ENCODE measurements at regions not wholly inside any gene's neighbourhood (a gene's known extent, or its start where the extent isn't known, plus 50 kb on each side); places are given as distances from the start of the nearest gene placed in this dataset.

GRCh38 chrX:134738986-134739740, 57.8 kb downstream of the PABIR2 start:
- intact Hi-C loops (cut with micrococcal nuclease; ENCODE audit: unreplicated experiment) (no loop called here), in situ Hi-C loops (cut with HindIII; ENCODE audit: low pct_unique_long_range_greater_than_20kb, low sequenced_read_pairs) (no loop called here)
- Histone ChIP-seq H3K36me3 (ENCODE audit: control insufficient read depth, insufficient read depth, low read length) (no peaks in the 10 kb centered on the region), H3K4me1 (ENCODE audit: control insufficient read depth, insufficient read depth, low read length) (no peaks in the 10 kb centered on the region), H3K27ac (ENCODE audit: low read length) (no peak overlapping the region), H3K9me3 (ENCODE audit: control insufficient read depth, insufficient read depth, low read depth, low read length) (no peaks in the 10 kb centered on the region), H3K4me3 (ENCODE audit: low read depth in 2 of 2, low read length in 2 of 2) (no peak overlapping the region), H3K27me3 (ENCODE audit: control insufficient read depth, insufficient read depth, low read length) (no peaks in the 10 kb centered on the region)
- POLR2A ChIA-PET: interaction anchor here (0.7 kb wide), 1 partner anchor 207 kb away, joined by 8 read pairs; no protein-coding TSS in a partner anchor
- DNase-seq (ENCODE audit: low read depth, low spot score): no peak
- BruUV-seq (replicated peaks): no TSS peak
- CTCF ChIA-PET: no interaction called here
- ATAC-seq: no peak
- TF ChIP-seq SIN3A (IDR thresholded peaks at IDR 0.05; ENCODE audit: borderline replicate concordance, insufficient read depth, low read depth, low read length): no peak
- no peak for TF ChIP-seq REST (IDR thresholded peaks at IDR 0.05; ENCODE audit: insufficient read depth in 1 of 2, low read depth in 2 of 2, low read length in 1 of 2)
- TF ChIP-seq TCF7L2 (IDR thresholded peaks at IDR 0.05; ENCODE audit: low read depth, low read length): no peak
- TF ChIP-seq, protein P1, sequence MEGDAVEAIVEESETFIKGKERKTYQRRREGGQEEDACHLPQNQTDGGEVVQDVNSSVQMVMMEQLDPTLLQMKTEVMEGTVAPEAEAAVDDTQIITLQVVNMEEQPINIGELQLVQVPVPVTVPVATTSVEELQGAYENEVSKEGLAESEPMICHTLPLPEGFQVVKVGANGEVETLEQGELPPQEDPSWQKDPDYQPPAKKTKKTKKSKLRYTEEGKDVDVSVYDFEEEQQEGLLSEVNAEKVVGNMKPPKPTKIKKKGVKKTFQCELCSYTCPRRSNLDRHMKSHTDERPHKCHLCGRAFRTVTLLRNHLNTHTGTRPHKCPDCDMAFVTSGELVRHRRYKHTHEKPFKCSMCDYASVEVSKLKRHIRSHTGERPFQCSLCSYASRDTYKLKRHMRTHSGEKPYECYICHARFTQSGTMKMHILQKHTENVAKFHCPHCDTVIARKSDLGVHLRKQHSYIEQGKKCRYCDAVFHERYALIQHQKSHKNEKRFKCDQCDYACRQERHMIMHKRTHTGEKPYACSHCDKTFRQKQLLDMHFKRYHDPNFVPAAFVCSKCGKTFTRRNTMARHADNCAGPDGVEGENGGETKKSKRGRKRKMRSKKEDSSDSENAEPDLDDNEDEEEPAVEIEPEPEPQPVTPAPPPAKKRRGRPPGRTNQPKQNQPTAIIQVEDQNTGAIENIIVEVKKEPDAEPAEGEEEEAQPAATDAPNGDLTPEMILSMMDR (IDR thresholded peaks at IDR 0.05): no peak
- no peak for TF ChIP-seq POLR2AphosphoS5 (IDR thresholded peaks at IDR 0.05; ENCODE audit: low read depth, low read length)

- POLR2A ChIA-PET: no interaction called here
- no peak for DNase-seq (ENCODE audit: low read depth, low spot score)
- in situ Hi-C loops (cut with HindIII; ENCODE audit: low pct_unique_long_range_greater_than_20kb, low sequenced_read_pairs) (no loop called here), intact Hi-C loops (cut with micrococcal nuclease; ENCODE audit: unreplicated experiment) (no loop called here)
- TF ChIP-seq REST (IDR thresholded peaks at IDR 0.05; ENCODE audit: insufficient read depth in 1 of 2, low read depth in 2 of 2, low read length in 1 of 2) (no peak), POLR2AphosphoS5 (IDR thresholded peaks at IDR 0.05; ENCODE audit: low read depth, low read length) (no peak), TCF7L2 (IDR thresholded peaks at IDR 0.05; ENCODE audit: low read depth, low read length) (no peak), SIN3A (IDR thresholded peaks at IDR 0.05; ENCODE audit: borderline replicate concordance, insufficient read depth, low read depth, low read length) (no peak)
- TF ChIP-seq, protein P1 (IDR thresholded peaks at IDR 0.05): no peak
- H3K27ac ChIP-seq (ENCODE audit: low read length): no peak overlapping the region
- no peaks in the 10 kb centered on the region for H3K4me1 ChIP-seq (ENCODE audit: control insufficient read depth, insufficient read depth, low read length)
- H3K4me3 ChIP-seq (ENCODE audit: low read depth in 2 of 2, low read length in 2 of 2): no peak overlapping the region
- H3K9me3 ChIP-seq (ENCODE audit: control insufficient read depth, insufficient read depth, low read depth, low read length): no peaks in the 10 kb centered on the region
- H3K36me3 ChIP-seq (ENCODE audit: control insufficient read depth, insufficient read depth, low read length): no peaks in the 10 kb centered on the region
- no TSS peak for BruUV-seq (replicated peaks)
- H3K27me3 ChIP-seq (ENCODE audit: control insufficient read depth, insufficient read depth, low read length): no peaks in the 10 kb centered on the region
- CTCF ChIA-PET: no interaction called here
- ATAC-seq: no peak
Observed at GRCh38 chrX:134738445-134738844, 58.6 kb downstream of the PABIR2 start.

Measured in Panc1 (cell line).